Cardiac fibroblast (primary cell): ENCODE measurements at regions not wholly inside any gene's neighbourhood (a gene's known extent, or its start where the extent isn't known, plus 50 kb on each side); places are given as distances from the start of the nearest gene placed in this dataset.

ENCODE experiments used
- DNase-seq, 2 donors: peaks; one replicate each; pipeline versions ENCODE4 v3.0.0 to v3.0.0-alpha.2; 2010; ENCODE audit warnings: low read depth in 2 of 2
- H3K4me3 ChIP-seq, 2 donors: replicated peaks in 1 of 2; 1 replicate in 1 of 2; 2 replicates in 1 of 2; pipeline ENCODE4 v1.5.1; 2011; ENCODE audit warnings: low read depth in 2 of 2, low read length in 2 of 2, mild to moderate bottlenecking in 2 of 2, moderate library complexity in 1 of 2
- TF ChIP-seq, protein P1 (sequence below): IDR thresholded peaks from one replicate; pipeline ENCODE4 v1.5.1; 2011; ENCODE audit warnings: low read depth, mild to moderate bottlenecking, low read length, inconsistent platforms

DNA sequence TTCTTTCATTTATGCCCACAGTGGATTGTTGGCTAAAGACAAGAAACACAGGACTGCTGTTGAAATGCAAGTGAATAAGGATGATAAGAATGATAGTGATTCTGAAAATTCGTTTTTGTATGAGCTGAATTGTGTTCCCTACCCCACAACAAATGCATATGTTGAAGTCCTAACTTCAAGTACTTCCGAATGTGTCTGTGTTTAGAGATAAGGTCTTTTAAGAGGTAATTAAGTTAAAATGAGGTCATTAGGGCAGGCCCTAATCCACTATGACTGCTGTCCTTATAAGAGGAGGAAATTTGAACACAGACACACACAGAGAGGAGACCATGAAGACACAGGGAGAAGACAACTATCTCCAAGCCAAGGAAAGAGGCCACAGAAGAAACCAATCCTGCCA, 126.6 kb upstream of the ACSL4 start:
- TF ChIP-seq, protein P1, sequence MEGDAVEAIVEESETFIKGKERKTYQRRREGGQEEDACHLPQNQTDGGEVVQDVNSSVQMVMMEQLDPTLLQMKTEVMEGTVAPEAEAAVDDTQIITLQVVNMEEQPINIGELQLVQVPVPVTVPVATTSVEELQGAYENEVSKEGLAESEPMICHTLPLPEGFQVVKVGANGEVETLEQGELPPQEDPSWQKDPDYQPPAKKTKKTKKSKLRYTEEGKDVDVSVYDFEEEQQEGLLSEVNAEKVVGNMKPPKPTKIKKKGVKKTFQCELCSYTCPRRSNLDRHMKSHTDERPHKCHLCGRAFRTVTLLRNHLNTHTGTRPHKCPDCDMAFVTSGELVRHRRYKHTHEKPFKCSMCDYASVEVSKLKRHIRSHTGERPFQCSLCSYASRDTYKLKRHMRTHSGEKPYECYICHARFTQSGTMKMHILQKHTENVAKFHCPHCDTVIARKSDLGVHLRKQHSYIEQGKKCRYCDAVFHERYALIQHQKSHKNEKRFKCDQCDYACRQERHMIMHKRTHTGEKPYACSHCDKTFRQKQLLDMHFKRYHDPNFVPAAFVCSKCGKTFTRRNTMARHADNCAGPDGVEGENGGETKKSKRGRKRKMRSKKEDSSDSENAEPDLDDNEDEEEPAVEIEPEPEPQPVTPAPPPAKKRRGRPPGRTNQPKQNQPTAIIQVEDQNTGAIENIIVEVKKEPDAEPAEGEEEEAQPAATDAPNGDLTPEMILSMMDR, result no peak
- no peak overlapping the region for H3K4me3 ChIP-seq
- DNase-seq, result no peak

DNA sequence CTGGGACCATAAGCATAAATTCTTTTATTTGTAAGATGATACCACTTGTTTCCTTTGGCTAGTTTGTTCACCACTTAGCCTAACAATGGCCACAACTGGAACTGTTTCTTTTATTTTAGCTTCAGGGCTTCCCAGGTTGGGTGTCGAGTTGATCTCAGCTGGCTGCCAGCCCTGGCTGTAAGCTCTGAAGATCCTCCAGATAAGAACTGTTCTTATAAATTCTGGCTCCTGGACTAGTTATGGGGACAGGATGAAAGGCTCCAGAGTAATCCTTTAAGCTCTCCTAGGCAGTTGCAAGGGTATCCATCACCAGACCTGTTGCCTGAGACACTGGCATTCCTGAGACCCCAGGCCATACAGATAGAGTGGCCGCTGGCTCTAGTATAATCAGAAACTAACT, 129.4 kb upstream of the ACSL4 start:
- DNase-seq, result no peak
- TF ChIP-seq, protein P1, result no peak
- no peak overlapping the region for H3K4me3 ChIP-seq

DNA sequence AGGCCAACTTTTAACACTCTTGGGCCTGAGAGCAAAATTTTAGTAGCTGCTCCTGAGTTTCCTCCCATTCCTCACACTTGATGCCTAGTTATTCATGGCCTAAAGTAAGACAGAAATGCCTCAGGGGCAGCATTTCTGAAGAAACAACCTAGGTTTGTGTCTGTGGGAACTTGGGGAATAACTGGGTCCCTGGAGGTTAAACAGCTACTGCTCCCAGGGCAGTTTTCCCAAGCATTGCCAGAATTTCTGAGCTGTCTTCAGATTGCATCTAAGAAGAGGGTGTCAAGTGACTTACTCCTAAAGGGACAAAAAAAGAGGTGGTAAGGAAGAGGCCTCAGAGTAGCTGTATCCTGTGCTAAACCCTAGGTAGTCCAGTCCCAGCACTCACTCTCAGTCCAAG, 130.8 kb upstream of the ACSL4 start:
- no peak overlapping the region for H3K4me3 ChIP-seq
- TF ChIP-seq, protein P1, result no peak
- no peak for DNase-seq

DNA sequence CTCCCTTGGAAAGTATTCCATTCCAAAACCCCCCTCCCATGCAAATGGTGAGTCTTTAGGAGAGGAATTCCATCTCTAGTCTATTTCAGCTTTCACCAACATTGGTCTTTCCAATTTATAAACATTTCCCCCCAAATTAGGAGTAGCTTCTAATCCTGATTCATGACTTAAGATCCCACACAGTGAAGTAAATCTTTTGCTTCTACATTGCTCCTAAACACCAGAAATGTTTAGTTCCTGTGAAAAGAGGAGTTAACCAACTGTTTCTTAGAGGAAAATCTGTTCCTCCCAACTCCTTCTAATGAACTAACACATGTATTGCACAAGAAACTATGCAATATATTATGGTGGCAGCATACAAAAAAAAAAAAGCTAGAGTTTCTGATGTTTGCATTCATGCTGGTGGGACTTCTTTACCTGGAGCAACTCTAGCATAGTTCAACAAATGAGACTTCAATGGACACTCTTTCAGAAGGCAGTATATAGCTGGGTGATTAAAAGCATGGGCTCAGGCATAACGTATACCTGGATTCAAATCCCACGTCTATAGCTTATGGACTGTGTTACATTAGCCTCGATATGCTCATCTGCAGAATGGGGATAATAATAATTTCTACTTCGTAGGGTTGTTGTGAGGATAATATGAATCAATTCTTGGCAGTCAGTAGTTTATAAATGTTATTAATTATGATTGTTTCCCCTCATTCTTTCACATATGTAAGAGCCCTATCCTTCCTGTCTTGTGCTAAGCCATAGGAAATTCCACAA, 131.6 kb upstream of the TMEM164 start:
- TF ChIP-seq, protein P1, result no peak
- no peak overlapping the region for H3K4me3 ChIP-seq
- DNase-seq, result no peak

DNA sequence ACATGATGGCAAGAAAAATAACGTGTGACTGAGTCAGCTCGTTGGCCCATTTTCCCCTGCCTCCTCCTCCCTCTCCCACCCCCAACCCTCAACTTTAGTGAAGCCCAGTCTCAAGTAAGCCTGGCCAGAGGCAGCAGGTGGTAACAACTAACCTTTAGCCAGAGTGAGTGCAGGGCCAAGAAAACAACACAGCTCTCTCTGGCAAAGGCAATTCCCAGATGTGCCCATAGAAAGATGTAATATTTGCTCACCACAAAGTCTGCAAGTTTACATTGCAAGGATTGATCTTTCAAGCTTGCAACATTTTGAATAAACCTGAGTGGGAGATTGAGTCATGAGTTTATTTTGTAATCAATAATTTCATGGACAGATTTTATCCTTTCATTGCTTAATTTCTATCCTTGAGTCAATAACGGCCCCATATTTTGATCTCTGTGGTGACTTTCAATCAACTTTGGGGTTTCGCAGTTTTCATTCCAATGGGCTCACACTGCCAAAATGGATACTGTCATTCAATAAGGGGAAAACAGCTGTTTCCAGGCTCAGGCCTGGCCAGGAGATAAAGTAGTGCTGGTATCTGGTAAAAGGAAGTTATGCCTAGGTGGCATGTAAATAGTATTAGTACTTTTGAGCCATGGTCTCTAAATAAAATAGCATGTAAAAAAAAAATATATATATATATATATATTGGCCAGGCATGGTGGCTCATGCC, 130.7 kb upstream of the TMEM164 start:
- DNase-seq, result no peak

DNA sequence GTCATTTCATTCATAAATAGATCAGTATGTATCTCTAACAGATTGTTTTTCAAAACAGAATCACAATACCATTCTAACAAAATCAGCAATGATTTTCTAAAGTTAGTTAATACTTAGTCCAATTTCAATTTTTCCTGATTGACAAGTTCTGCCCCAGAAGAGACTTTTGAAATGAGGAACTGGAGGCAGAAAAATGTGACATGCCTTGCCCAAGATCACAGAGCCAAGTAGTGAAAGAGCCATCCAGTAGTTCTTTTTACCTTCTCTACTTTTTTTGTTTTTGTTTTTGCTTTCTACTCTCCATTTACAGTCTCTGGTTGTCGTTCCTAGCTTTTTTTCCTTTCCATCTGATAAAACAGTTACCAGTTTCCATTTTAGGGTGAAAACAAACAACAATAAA, 129.3 kb upstream of the TMEM164 start:
- TF ChIP-seq, protein P1, result no peak
- DNase-seq, result no peak
- H3K4me3 ChIP-seq, result no peak overlapping the region

More for the DNA sequence above, 130.7 kb upstream of the TMEM164 start:
- TF ChIP-seq, protein P1, result no peak
- H3K4me3 ChIP-seq, result no peak overlapping the region
